Activated T-cell treated with anti-CD3 and anti-CD28 coated beads, Interleukin-2, amount 50 U/mL, for 72 hours (primary cell): ENCODE measurements at regions not wholly inside any gene's neighbourhood (a gene's known extent, or its start where the extent isn't known, plus 50 kb on each side); places are given as distances from the start of the nearest gene placed in this dataset.

Experiments
- ATAC-seq, 2 donors: fragments of 150-1000 bp; cut with Tn5 transposase; replicated peaks in 1 of 2; 2 replicates each; pipeline ENCODE4 v1.10.0; 2021; ENCODE audit warnings: moderate library complexity in 2 of 2, mild to moderate bottlenecking in 1 of 2
- DNase-seq, 2 donors: peaks; one replicate each; pipeline ENCODE4 v3.0.0; 2021 to 2022; ENCODE audit warnings: mixed read lengths in 1 of 2
- H3K27ac Mint-ChIP-seq: one replicate; pipeline ENCODE4 v1.8.0; 2022; ENCODE audit warnings: mild to moderate bottlenecking, moderate library complexity, mixed read lengths
- H3K27me3 Mint-ChIP-seq: one replicate; pipeline ENCODE4 v1.8.0; 2022; ENCODE audit warnings: low read depth, mixed read lengths
- H3K36me3 Mint-ChIP-seq, 2 donors: one replicate each; pipeline ENCODE4 v1.8.0; 2022; ENCODE audit warnings: mixed read lengths in 2 of 2, mild to moderate bottlenecking in 1 of 2; ENCODE audit not compliant: insufficient read depth in 2 of 2
- H3K4me1 Mint-ChIP-seq: one replicate; pipeline ENCODE4 v1.8.0; 2022; ENCODE audit warnings: low read depth, mixed read lengths
- H3K4me3 Mint-ChIP-seq, 2 donors: one replicate each; pipeline ENCODE4 v1.8.0; 2022; ENCODE audit warnings: mild to moderate bottlenecking in 2 of 2, mixed read lengths in 2 of 2, moderate library complexity in 2 of 2
- H3K9me3 Mint-ChIP-seq, 2 donors: one replicate each; pipeline ENCODE4 v1.8.0; 2022; ENCODE audit warnings: mixed read lengths in 2 of 2

DNA sequence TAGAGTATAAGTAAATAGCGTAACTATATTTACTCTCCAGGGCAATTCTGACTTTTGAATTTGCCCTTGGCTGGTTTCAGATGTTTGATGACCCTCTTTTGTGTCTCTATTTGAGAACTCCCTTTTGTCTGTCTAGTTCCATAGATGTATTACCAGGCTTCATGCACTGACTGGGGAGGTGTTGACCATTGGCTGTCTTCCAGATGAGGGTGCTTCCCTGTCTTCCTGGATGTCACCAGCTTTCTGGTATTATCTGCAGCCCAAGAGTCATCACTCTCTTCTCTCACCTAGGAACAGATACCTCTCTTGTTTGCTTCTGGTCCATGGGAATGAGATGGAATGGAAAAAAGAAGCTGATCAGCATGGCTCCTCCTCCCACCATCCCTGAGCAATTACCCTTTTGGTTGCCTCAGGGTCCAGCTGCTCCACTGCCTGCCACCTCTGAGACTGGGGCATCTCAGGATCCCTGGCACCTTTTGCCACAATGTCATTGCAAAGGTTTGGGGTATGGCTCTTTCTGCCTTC lies 58.7 kb upstream of the TMED7 start:
- no peaks in the 10 kb centered on the region for H3K4me1 Mint-ChIP-seq
- peaks cover 77% of the 10 kb centered on the region for H3K27me3 Mint-ChIP-seq
- DNase-seq (no peak), ATAC-seq (no peak)
- H3K9me3 Mint-ChIP-seq = no peaks in the 10 kb centered on the region
- peaks cover 0 to 1% of the 10 kb centered on the region in 2 donors for H3K36me3 Mint-ChIP-seq
- no peak overlapping the region for H3K27ac Mint-ChIP-seq
- H3K4me3 Mint-ChIP-seq = no peak overlapping the region

GRCh38 chr5:115683081-115683480 lies 57.2 kb upstream of the TMED7 start:
- Mint-ChIP-seq H3K27me3 (peaks cover 62% of the 10 kb centered on the region), H3K9me3 (no peaks in the 10 kb centered on the region), H3K4me3 (no peak overlapping the region), H3K36me3 (peaks cover 0 to 1% of the 10 kb centered on the region in 2 donors), H3K4me1 (no peaks in the 10 kb centered on the region), H3K27ac (no peak overlapping the region)
- ATAC-seq = no peak
- DNase-seq = no peak
